ENCODE measurements at regions not wholly inside any gene's neighbourhood (a gene's known extent, or its start where the extent isn't known, plus 50 kb on each side); places are given as distances from the start of the nearest gene placed in this dataset.

DNA sequence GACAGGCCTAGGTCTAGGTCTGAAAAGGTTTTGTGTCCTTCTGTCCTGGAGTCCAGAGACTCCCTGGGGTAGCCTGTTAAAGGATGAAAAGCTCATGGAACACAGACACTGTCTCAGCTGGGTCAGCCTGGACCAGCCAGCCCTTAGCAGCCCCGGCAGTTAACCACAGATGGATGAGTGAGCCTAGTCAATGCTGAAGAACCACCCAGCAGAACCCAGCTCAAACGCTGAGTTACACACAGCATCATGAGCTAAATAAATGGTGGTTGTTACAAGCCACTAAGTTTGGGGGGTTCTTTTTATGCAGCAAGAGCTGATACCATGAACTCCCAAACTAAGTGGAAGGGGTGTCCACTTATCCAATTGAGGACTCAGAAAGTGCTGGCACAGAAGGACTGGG lies 472.8 kb upstream of the PROK2 start:
- 33% methylated on average over 2 of the region's 2 CpGs for WGBS (ENCODE audit: missing lambda C conversion rate)

DNA sequence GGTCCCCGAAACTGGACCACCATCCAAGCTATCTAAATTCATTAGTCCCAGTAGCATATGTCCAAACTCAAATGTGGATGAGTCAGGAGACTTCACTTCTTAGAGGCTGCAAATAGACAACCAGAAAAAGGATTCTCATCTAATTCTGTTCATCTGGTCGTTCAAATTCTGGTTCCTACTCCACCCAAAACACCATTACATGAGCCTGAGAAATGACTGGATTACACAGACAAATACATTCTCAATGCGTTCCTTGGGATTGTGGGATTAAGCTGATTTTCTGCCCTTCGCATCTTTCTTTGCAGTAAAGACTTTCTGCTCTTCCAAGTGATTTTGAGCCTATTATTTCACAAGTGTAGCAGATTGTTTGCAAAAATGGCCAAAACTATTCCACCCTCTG lies 472.3 kb upstream of the PROK2 start:
- Histone ChIP-seq H3K27ac (no peak overlapping the region), H3K9me3 (no peaks in the 10 kb centered on the region), H3K4me3 (no peak overlapping the region), H3K4me1 (no peaks in the 10 kb centered on the region), H3K4me2 (no peak overlapping the region)
- ChIA-PET POLR2A (no interaction called here), CTCF (interaction anchor here (0.8 to 1.5 kb wide), 3 partner anchors 9 to 77 kb away, joined by 3 to 5 read pairs (median 4); no protein-coding TSS in a partner anchor)
- FAIRE-seq, result no peak
- no peak for ATAC-seq
- WGBS (ENCODE audit: missing lambda C conversion rate), result 51% methylated on average over 4 of the region's 4 CpGs
- TF ChIP-seq, protein P1, sequence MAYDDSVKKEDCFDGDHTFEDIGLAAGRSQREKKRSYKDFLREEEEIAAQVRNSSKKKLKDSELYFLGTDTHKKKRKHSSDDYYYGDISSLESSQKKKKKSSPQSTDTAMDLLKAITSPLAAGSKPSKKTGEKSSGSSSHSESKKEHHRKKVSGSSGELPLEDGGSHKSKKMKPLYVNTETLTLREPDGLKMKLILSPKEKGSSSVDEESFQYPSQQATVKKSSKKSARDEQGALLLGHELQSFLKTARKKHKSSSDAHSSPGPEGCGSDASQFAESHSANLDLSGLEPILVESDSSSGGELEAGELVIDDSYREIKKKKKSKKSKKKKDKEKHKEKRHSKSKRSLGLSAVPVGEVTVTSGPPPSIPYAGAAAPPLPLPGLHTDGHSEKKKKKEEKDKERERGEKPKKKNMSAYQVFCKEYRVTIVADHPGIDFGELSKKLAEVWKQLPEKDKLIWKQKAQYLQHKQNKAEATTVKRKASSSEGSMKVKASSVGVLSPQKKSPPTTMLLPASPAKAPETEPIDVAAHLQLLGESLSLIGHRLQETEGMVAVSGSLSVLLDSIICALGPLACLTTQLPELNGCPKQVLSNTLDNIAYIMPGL (CRISPR knock-in tag; IDR thresholded peaks at IDR 0.05; ENCODE audit: borderline replicate concordance), result no peak
- no peak for TF ChIP-seq NPAS2 (CRISPR knock-in tag; IDR thresholded peaks at IDR 0.05; ENCODE audit: borderline replicate concordance)
- no peak for TF ChIP-seq EHF (CRISPR knock-in tag; IDR thresholded peaks at IDR 0.05)
- TF ChIP-seq CBX8 (IDR thresholded peaks at IDR 0.05), result no peak
- TF ChIP-seq HOXB5 (CRISPR knock-in tag; IDR thresholded peaks at IDR 0.05), result no peak
- no peak for TF ChIP-seq RAD21 (conservative IDR thresholded peaks at IDR 0.05 in 1 of 2, IDR thresholded peaks at IDR 0.05 in 1 of 2)
- TF ChIP-seq RNF2 (IDR thresholded peaks at IDR 0.05; ENCODE audit: borderline replicate concordance, low read depth), result no peak
- no peak for TF ChIP-seq EHMT2 (IDR thresholded peaks at IDR 0.05; ENCODE audit: low read depth)
- no peak for TF ChIP-seq KDM1A (IDR thresholded peaks at IDR 0.05; ENCODE audit: low read depth)
- no peak for TF ChIP-seq EP300 (IDR thresholded peaks at IDR 0.05)
- TF ChIP-seq JUN (IDR thresholded peaks at IDR 0.05), result no peak
- TF ChIP-seq KDM5A (IDR thresholded peaks at IDR 0.05), result no peak
- TF ChIP-seq TP53 (CRISPR knock-in tag; IDR thresholded peaks at IDR 0.05), result no peak
- TF ChIP-seq JUNB (IDR thresholded peaks at IDR 0.05), result no peak
- DNase-seq (ENCODE audit: low read depth in 1 of 2, low spot score in 1 of 2), result no peak

More for the DNA sequence above, 472.8 kb upstream of the PROK2 start:
- ATAC-seq (no peak), DNase-seq (ENCODE audit: low read depth in 1 of 2, low spot score in 1 of 2) (no peak), FAIRE-seq (no peak)
- H3K27ac ChIP-seq, result no peak overlapping the region
- H3K9me3 ChIP-seq, result no peaks in the 10 kb centered on the region
- no peak overlapping the region for H3K4me2 ChIP-seq
- CTCF ChIA-PET, result interaction anchor here (1.2 to 1.5 kb wide), 2 partner anchors 10 to 25 kb away, joined by 4 to 5 read pairs; no protein-coding TSS in a partner anchor
- no peaks in the 10 kb centered on the region for H3K4me1 ChIP-seq
- TF ChIP-seq JUNB (IDR thresholded peaks at IDR 0.05), result no peak
- TF ChIP-seq POLR2A (IDR thresholded peaks at IDR 0.05; ENCODE audit: low read length), result no peak
- TF ChIP-seq HOXB13 (CRISPR knock-in tag; IDR thresholded peaks at IDR 0.05; ENCODE audit: low read depth), result no peak
- TF ChIP-seq MAFK (IDR thresholded peaks at IDR 0.05; ENCODE audit: partially characterized antibody), result no peak
- TF ChIP-seq FOSL2 (IDR thresholded peaks at IDR 0.05), result no peak
- no peak for TF ChIP-seq FOSL2 (CRISPR knock-in tag; IDR thresholded peaks at IDR 0.05)
- no peak for TF ChIP-seq ZFP36 (IDR thresholded peaks at IDR 0.05; ENCODE audit: borderline replicate concordance, partially characterized antibody)
- no peak for TF ChIP-seq CBX8 (IDR thresholded peaks at IDR 0.05)
- TF ChIP-seq SMC3 (IDR thresholded peaks at IDR 0.05), result no peak
- TF ChIP-seq, protein P1 (CRISPR knock-in tag; IDR thresholded peaks at IDR 0.05; ENCODE audit: borderline replicate concordance), result no peak
- TF ChIP-seq HEYL (CRISPR knock-in tag; IDR thresholded peaks at IDR 0.05), result no peak
- no peak for TF ChIP-seq ESRRA (IDR thresholded peaks at IDR 0.05; ENCODE audit: borderline replicate concordance, low read length)
- no peak for TF ChIP-seq HOXB5 (CRISPR knock-in tag; IDR thresholded peaks at IDR 0.05)
- TF ChIP-seq TP53 (CRISPR knock-in tag; IDR thresholded peaks at IDR 0.05), result no peak
- TF ChIP-seq, protein P2, sequence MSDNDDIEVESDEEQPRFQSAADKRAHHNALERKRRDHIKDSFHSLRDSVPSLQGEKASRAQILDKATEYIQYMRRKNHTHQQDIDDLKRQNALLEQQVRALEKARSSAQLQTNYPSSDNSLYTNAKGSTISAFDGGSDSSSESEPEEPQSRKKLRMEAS (IDR thresholded peaks at IDR 0.05), result no peak
- TF ChIP-seq, protein P3, sequence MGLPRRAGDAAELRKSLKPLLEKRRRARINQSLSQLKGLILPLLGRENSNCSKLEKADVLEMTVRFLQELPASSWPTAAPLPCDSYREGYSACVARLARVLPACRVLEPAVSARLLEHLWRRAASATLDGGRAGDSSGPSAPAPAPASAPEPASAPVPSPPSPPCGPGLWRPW (IDR thresholded peaks at IDR 0.05), result no peak
- no peak for TF ChIP-seq PHF8 (IDR thresholded peaks at IDR 0.05; ENCODE audit: borderline replicate concordance, low read depth)
- POLR2A ChIA-PET, result no interaction called here
- no peak overlapping the region for H3K4me3 ChIP-seq
